Stimulated activated CD8-positive, alpha-beta memory T cell treated with anti-CD3 and anti-CD28 coated beads, Interleukin-7, amount 100 ng/mL, for 24 hours (primary cell): ENCODE measurements at regions not wholly inside any gene's neighbourhood (a gene's known extent, or its start where the extent isn't known, plus 50 kb on each side); places are given as distances from the start of the nearest gene placed in this dataset.

ENCODE experiments used
- DNase-seq: peaks from one replicate; pipeline ENCODE4 v3.0.0-alpha.2; 2020; ENCODE audit warnings: low read depth

DNA sequence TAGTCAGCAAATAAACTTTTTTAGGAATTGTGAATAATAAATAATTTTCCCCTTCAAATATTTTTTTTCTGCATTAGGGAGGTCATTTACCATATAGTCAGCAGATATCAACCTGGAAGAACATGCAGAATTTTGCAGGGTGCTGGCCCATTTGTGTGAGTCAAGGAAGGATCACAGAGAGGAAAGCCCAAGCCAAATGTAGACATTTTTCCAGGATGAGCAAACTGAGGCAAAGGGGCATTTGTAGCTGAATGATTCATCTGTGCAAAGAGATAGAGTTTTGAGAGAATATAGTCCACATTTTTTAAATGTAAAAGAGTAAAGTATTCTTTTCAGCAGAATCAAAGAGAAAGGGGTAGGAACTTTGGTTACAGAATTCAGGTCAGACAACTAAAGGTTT is 555.5 kb upstream of the MARCKS start:
- no peak for DNase-seq

GRCh38 chr6:113304116-113304515 is 553.0 kb upstream of the MARCKS start:
- DNase-seq, result no peak

DNA sequence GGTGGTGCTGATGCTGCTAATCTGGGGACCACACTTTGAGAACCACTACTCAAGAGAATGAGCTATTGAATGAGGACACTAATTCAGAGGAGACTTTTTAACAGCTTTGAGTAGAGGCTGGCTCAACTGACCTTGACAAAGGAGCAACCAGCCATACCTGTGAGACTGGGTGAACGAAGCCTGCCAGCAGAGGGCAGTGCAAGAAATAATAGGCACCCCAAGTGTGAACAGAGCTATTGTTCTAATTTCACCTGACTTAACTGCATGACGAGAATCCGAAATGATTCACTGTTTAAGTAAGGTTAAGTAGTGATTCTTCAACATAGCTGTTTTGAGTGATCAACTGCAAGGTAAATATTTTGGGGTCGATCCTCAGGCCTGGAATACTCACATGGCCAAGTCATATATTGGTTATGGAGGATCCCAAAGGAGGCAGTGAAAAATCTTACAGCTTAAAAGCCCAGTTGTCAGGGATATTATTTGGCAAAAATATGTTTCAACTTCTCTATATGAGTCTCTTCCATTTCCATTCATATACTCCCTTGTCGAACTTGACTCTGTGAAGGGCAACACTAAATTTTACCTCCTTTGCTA is 550.5 kb upstream of the MARCKS start:
- peak; percentile 2 for DNase-seq

DNA sequence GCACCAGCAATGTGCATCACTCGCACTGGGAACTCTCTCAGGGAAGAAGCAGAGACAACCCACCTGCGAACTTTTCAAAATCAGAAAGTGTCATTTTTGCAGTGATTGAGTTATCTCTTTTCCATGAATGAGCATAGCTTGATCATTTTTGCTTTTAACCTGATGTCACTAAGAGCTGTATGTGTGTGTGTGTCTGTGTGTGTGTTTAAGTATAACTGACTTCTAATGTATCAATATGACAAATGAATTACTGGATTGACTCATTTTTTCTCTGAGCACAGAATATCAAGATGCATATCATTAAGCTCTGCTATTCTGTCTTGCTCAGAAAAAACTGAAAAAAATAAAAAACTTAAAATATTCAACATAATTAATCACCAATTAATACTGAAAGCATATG is 548.9 kb upstream of the MARCKS start:
- no peak for DNase-seq

GRCh38 chr6:113313841-113314240 is 543.3 kb upstream of the MARCKS start:
- no peak for DNase-seq

- no peak for DNase-seq
Measured at GRCh38 chr6:113315165-113315564, 542.0 kb upstream of the MARCKS start.

GRCh38 chr6:113315879-113316278 is 541.3 kb upstream of the MARCKS start:
- no peak for DNase-seq

- no peak for DNase-seq
Measured at GRCh38 chr6:113317442-113317841, 539.7 kb upstream of the MARCKS start.

- DNase-seq, result no peak
Measured at GRCh38 chr6:113317891-113318574, 539.1 kb upstream of the MARCKS start.

GRCh38 chr6:113318575-113318917 is 538.6 kb upstream of the MARCKS start:
- DNase-seq, result no peak

DNA sequence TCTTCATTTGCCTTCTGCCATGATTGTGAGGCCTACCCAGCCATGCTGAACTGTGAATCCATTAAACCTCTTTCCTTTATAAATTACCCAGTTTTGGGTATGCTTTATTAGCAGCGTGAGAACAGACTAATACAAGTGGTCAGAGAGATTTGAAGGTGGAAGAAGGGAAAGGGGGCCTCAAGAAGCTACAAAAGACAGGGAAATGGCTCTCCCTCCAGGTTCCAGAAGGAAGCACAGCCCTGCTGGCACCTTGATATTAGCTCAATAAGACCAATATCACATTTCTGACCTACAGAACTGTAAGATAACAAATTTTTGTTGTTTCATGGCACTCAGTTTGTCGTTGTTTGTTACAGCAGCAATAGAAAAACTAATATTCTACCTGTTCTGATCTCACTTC is 536.5 kb upstream of the MARCKS start:
- DNase-seq, result no peak

DNA sequence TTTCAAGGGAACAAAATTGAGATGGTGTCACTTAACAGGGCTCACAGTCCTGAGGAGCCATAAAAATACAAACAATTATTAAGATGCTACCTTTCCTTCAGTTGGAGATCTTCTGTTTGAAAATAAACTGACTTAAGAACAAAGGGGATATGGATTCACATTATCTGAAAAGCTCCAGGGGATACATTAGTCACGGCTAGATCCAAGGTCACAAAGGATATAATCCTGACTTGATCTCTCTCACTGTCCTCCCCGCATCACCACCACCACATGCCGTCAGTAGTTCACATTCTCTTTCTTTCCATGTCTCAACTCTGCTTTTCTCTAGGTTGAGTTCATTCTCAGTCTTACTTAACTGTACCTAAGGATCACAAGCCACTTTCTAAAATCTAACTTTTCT is 530.4 kb upstream of the MARCKS start:
- no peak for DNase-seq

- DNase-seq, result no peak
Measured at GRCh38 chr6:113328886-113329381, 528.2 kb upstream of the MARCKS start.

- no peak for DNase-seq
Measured at GRCh38 chr6:113329942-113330635, 527.1 kb upstream of the MARCKS start.

GRCh38 chr6:113330636-113330946 is 526.6 kb upstream of the MARCKS start:
- DNase-seq, result no peak

DNA sequence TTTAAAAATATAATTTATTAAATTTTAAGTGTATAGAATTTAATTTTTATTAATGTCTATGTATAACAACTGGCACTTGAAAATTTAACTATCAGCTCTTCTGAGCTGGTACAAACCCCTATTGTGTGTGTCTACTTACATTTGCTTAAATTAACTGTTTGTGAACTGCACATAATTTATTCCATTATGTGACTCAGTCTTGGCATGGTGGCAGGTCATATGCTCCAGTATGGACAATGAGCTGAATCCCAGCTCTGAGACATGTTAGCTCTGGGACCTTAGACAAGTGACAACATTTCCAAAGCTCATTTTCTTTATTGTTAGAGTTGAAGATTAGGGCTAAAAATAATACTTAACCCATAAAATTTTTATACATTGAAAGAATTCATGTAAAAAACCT is 526.1 kb upstream of the MARCKS start:
- no peak for DNase-seq

- no peak for DNase-seq
Measured at GRCh38 chr6:113338644-113339043, 518.5 kb upstream of the MARCKS start.

GRCh38 chr6:113339209-113339608 is 517.9 kb upstream of the MARCKS start:
- no peak for DNase-seq

GRCh38 chr6:113340371-113340770 is 516.8 kb upstream of the MARCKS start:
- no peak for DNase-seq

DNA sequence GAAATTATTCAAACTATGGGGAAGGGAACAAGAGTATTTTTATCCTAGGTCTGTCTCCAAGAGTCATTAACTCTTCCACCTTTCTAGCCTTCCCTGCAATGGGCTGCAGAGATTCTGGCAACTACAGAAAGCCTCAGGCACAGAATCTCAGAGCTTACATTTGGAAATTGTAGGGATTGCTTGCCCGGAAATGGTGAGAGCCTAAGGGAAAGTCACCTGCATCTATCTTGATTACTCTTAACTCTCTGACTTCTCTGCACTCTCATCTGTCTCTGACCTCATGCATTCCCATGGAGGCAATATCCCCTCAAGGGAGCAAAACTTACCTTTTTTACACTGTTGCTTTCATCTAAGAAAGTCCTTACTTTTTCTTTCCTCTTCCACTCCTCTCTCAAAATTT is 513.2 kb upstream of the MARCKS start:
- no peak for DNase-seq

DNA sequence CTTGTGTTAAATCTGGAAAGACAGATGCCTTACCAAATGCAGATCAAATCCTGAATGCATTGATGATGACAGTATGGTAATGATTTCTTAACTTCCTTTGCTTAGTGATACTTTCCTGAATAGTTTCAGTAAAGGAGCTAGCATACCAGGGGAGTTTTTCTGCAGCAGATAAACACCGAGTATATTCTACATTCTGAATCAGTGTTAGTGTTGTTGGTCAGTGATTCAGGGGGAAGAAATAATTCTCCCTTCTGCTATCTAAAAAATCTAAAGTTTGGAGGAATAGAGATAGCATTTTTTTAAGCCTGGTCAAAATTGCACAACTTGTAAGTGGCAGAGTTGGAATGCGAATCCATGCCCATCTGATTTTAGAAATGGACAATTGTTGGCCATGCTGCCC is 512.2 kb upstream of the MARCKS start:
- no peak for DNase-seq

DNA sequence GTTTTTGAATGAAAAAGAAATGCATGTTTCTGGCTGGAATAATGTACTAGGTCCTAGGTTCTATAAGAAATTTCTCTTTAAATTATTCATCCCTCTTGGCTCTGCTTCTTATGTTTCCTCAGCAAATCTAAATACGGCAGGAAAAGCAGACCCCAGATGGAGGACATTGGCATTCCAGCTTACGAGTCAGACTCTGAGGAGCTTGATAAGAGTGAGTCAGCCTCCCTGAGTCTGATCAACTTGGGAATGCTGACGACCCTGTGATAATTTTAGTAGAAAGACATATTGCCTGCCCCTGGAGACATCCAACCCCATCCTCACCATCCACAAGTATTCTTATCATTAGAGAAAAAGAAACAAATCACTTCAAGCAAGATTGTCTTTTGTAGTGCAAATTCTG is 509.7 kb upstream of the MARCKS start:
- DNase-seq, result no peak

GRCh38 chr6:113350461-113350860 is 506.7 kb upstream of the MARCKS start:
- DNase-seq, result no peak
